Activated T-helper 1 cell treated with anti-CD3 and anti-CD28 coated beads, Interleukin-12 subunit alpha, Interleukin-12 subunit beta, Interleukin-2, Interleukin-4 antibody, amounts not matched to agents 30 ng/mL and 10 ng/mL and 1 ng/mL, durations not matched to agents 14 hours and 24 hours and 36 hours (primary cell): ENCODE measurements at regions not wholly inside any gene's neighbourhood (a gene's known extent, or its start where the extent isn't known, plus 50 kb on each side); places are given as distances from the start of the nearest gene placed in this dataset.

Experiments used
- DNase-seq: peaks from one replicate; pipeline ENCODE4 v3.0.0; 2021; ENCODE audit warnings: low spot score
- H3K27ac Mint-ChIP-seq: one replicate; pipeline ENCODE4 v1.8.0; 2021; ENCODE audit warnings: mild to moderate bottlenecking, mixed read lengths
- H3K27me3 Mint-ChIP-seq: one replicate; pipeline ENCODE4 v1.8.0; 2022; ENCODE audit warnings: mild to moderate bottlenecking, moderate library complexity, mixed read lengths; ENCODE audit not compliant: insufficient read depth
- H3K36me3 Mint-ChIP-seq: one replicate; pipeline ENCODE4 v1.8.0; 2021; ENCODE audit warnings: low read depth, mixed read lengths
- H3K4me1 Mint-ChIP-seq: one replicate; pipeline ENCODE4 v1.8.0; 2021; ENCODE audit warnings: low read depth, mixed read lengths
- H3K4me3 Mint-ChIP-seq: one replicate; pipeline ENCODE4 v1.8.0; 2021; ENCODE audit warnings: mild to moderate bottlenecking, moderate library complexity, mixed read lengths
- H3K9me3 Mint-ChIP-seq: one replicate; pipeline ENCODE4 v1.8.0; 2021; ENCODE audit warnings: mixed read lengths
- intact Hi-C: fragments of 100-400 bp; cut with micrococcal nuclease; formaldehyde crosslinking; loops from one replicate; pipeline ENCODE4 v1.15.1; 2024

DNA sequence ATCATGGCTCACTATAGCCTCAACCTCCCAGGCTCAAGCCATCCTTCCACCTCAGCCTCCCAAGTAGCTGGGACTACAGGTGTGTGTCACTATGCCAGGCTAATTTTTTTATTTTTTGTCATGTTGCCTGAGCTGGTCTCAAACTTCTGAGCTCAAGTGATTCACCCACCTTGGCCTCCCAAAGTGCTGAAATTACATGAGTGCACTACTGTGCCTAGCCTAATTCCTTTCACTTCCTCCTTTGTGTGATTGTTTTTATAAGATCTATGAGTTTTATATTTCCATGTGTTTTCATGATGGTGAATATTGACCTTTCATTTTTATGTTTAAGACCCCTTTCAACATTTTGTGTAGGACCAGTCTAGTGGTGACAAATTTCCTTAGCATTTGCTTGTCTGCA is 55.2 kb upstream of the IL12B start:
- Mint-ChIP-seq H3K4me3 (no peak overlapping the region), H3K4me1 (no peaks in the 10 kb centered on the region), H3K27me3 (peaks cover 37% of the 10 kb centered on the region), H3K9me3 (peaks cover 90% of the 10 kb centered on the region), H3K27ac (no peak overlapping the region), H3K36me3 (peaks cover 23% of the 10 kb centered on the region)
- DNase-seq, result no peak
- intact Hi-C loops, result no loop called here

DNA sequence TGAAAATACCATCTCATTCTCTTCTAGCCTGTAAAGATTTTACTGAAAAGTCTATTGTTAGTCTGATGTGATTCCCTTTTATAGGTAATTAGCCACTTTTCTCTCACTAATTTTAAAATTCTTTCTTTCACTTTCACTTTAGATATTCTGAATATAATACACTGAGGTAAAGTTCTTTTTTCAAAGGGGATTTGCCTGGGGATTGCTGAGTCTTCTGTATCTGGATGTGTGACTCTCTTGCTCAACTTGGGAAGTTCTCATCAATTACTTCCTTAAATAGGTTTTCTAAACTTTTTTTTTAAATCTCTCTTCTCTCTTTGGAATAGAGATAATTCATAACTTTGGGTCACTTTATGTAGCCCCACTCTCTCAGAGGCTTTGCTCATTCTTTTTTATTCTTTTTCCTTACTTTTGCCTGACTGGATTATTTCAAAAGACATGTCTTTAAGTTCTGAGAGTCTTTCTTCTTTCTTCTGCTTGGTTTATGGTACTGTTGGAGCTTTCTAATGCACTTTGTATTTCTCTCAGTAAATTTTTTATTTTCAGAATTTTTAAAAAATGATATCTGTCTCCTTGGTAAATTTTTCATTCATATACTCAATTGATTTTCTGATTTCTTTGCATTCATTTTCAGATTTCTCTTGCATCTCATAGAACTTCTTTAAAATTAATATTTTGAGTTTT is 55.9 kb upstream of the IL12B start:
- intact Hi-C loops, result no loop called here
- no peak for DNase-seq
- Mint-ChIP-seq H3K4me3 (no peak overlapping the region), H3K27ac (no peak overlapping the region), H3K27me3 (peaks cover 42% of the 10 kb centered on the region), H3K9me3 (peaks cover 91% of the 10 kb centered on the region), H3K36me3 (peaks cover 21% of the 10 kb centered on the region), H3K4me1 (no peaks in the 10 kb centered on the region)

DNA sequence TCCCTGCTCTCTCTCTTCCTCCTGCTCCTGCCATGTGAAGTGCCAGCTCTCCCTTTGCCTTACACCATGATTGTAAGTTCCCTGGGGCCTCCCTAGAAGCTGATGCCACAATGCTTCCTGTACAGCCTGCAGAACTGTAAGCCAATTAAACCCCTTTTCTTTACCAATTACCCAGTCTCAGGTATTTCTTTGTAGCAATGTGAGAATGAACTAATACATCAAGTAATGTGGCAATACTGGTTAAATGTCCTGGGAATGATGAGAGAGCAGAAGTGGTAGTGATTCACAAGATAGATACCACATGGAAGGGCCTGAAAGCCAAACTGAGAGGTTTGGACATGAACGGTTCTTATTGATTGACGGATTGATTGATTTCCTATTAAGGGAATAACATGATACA is 62.6 kb upstream of the IL12B start:
- H3K4me1 Mint-ChIP-seq, result peaks cover 6% of the 10 kb centered on the region
- DNase-seq, result no peak
- H3K4me3 Mint-ChIP-seq, result no peak overlapping the region
- no peak overlapping the region for H3K27ac Mint-ChIP-seq
- H3K27me3 Mint-ChIP-seq, result peaks cover 36% of the 10 kb centered on the region
- intact Hi-C loops, result no loop called here
- H3K36me3 Mint-ChIP-seq, result peaks cover 14% of the 10 kb centered on the region
- H3K9me3 Mint-ChIP-seq, result peaks cover 35% of the 10 kb centered on the region

DNA sequence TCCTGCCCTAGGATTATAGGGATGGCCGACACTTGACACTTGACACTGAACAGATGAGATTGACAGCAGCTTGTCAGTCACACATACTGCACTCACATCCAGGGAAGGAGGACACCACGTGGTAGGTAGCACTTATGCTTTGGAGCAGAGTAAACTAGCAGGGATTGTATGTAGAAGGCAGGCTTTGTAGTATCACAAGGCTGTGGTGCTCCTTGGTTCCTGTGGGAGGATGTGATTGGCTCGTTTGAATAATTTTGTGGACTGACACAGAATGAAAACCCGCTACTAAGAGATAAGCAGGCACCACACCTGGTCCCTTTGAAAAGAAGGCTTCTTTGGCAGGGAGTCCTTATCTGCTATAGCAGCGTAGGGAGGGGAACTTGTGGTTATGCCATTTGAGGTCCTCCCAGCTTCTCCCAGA is 63.6 kb upstream of the IL12B start:
- Mint-ChIP-seq H3K9me3 (peaks cover 26% of the 10 kb centered on the region), H3K27ac (no peak overlapping the region), H3K4me1 (peaks cover 6% of the 10 kb centered on the region), H3K4me3 (no peak overlapping the region), H3K27me3 (peaks cover 36% of the 10 kb centered on the region), H3K36me3 (peaks cover 12% of the 10 kb centered on the region)
- no peak for DNase-seq
- intact Hi-C loops, result no loop called here

- no peak overlapping the region for H3K4me3 Mint-ChIP-seq
- H3K27me3 Mint-ChIP-seq, result peaks cover 24% of the 10 kb centered on the region
- H3K27ac Mint-ChIP-seq, result no peak overlapping the region
- peaks cover 10% of the 10 kb centered on the region for H3K36me3 Mint-ChIP-seq
- DNase-seq, result no peak
- peaks cover 13% of the 10 kb centered on the region for H3K9me3 Mint-ChIP-seq
- H3K4me1 Mint-ChIP-seq, result peaks cover 6% of the 10 kb centered on the region
- intact Hi-C loops, result no loop called here
Observed at GRCh38 chr5:159395202-159395601, 64.9 kb upstream of the IL12B start.

DNA sequence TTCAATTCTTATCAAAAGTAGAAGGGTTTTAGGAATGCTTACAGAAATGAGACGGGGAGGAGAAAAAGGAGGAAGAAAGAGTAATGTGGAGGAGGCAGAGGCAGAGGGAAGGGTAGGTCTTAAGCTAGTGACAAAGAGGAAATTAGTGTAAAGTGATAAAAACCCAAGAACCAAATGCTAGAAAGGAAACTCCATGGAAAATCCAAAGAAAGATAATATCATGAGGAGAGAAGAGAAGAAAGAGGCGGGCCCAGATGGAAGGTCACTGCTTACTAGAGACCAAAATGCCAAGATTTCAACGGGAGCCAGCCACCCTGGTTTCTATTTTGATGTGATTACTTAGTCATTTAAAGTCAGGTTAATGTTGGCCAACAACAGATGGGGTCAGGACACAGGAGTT is 68.6 kb upstream of the IL12B start:
- intact Hi-C loops, result no loop called here
- DNase-seq, result no peak
- Mint-ChIP-seq H3K4me3 (no peak overlapping the region), H3K4me1 (peaks cover 11% of the 10 kb centered on the region), H3K27ac (no peak overlapping the region), H3K36me3 (peaks cover 9% of the 10 kb centered on the region), H3K9me3 (no peaks in the 10 kb centered on the region), H3K27me3 (peaks cover 27% of the 10 kb centered on the region)

- Mint-ChIP-seq H3K27ac (no peak overlapping the region), H3K9me3 (no peaks in the 10 kb centered on the region), H3K36me3 (peaks cover 6% of the 10 kb centered on the region), H3K27me3 (peaks cover 40% of the 10 kb centered on the region), H3K4me3 (no peak overlapping the region), H3K4me1 (peaks cover 11% of the 10 kb centered on the region)
- DNase-seq, result no peak
- intact Hi-C loops, result no loop called here
Observed at GRCh38 chr5:159400476-159400875, 70.2 kb upstream of the IL12B start.

DNA sequence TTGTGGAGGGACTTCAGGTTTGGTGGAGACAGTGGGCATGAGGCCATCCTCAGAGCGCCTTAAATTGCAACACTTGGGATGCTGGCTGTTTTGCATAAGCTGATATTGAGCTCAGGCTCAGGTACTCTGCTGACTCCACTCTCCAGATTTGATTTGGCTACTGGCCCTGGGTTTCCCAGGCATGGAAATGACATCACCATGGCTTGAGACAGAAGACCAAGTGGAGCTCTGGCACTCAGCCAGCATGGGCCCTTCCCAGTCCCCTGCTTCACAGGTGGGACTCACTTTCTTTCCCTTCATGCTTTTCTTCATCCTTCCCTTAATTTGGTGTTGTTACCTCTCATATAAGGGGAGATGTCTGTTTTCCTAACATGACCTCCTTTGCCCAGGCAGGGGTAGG is 72.0 kb upstream of the IL12B start:
- peaks cover 11% of the 10 kb centered on the region for H3K4me1 Mint-ChIP-seq
- H3K27ac Mint-ChIP-seq, result no peak overlapping the region

GRCh38 chr5:159402856-159403255 is 72.6 kb upstream of the IL12B start:
- Mint-ChIP-seq H3K4me3 (no peak overlapping the region), H3K9me3 (no peaks in the 10 kb centered on the region), H3K27ac (no peak overlapping the region), H3K4me1 (peaks cover 11% of the 10 kb centered on the region), H3K36me3 (peaks cover 9% of the 10 kb centered on the region), H3K27me3 (peaks cover 51% of the 10 kb centered on the region)
- DNase-seq, result no peak
- intact Hi-C loops, result no loop called here

More for the DNA sequence above, 72.0 kb upstream of the IL12B start:
- H3K27me3 Mint-ChIP-seq, result peaks cover 49% of the 10 kb centered on the region
- H3K36me3 Mint-ChIP-seq, result peaks cover 9% of the 10 kb centered on the region
- no peaks in the 10 kb centered on the region for H3K9me3 Mint-ChIP-seq
- DNase-seq, result no peak
- intact Hi-C loops, result no loop called here
- H3K4me3 Mint-ChIP-seq, result no peak overlapping the region

DNA sequence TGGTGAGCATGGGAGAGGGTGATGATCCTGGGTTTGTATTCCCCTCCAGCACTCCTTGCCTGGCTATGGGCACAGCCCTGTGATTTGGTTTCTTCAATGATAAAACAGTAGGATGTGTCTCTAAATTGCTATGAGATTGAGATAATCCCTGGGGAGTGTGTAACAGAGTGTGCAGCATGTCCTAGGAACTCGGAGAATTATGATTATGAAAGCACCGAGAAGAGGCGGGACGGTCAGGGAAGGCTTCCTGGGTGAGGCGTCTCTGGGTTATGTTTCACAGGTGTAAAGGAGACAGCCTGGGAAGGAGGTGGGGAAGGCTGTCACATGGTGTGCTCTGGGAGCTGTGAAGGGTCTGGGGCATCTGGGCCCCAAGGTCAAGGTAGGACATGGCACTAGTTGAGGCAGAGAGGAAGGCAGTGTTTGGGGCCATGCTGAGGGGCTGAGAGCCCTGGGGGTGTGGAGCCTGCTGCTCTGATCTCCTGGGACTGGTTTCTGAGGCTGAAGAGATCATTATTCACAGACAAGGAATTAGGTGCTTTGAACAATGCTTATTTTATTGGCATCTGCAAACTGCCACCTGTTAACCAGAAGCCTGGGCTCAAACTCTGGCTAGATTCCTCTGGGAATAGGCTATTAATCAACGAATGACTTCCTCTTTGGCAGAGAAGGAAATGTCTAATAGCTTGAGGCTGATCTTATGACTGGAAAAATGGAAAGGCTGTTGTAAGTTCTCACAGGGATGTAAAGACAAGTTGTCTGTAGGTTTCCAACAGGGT is 73.8 kb upstream of the IL12B start:
- Mint-ChIP-seq H3K27ac (no peak overlapping the region), H3K9me3 (peaks cover 7% of the 10 kb centered on the region), H3K36me3 (peaks cover 8% of the 10 kb centered on the region), H3K4me1 (peaks cover 20% of the 10 kb centered on the region), H3K4me3 (no peak overlapping the region), H3K27me3 (peaks cover 54% of the 10 kb centered on the region)
- no peak for DNase-seq
- intact Hi-C loops, result no loop called here

GRCh38 chr5:159405611-159406031 is 75.3 kb upstream of the IL12B start:
- intact Hi-C loops, result loop anchor here (5.0 kb wide), 1 partner anchor 248 kb away; no protein-coding TSS in a partner anchor
- Mint-ChIP-seq H3K27me3 (peaks cover 54% of the 10 kb centered on the region), H3K4me1 (peaks cover 35% of the 10 kb centered on the region), H3K36me3 (peaks cover 8% of the 10 kb centered on the region), H3K27ac (no peak overlapping the region), H3K4me3 (no peak overlapping the region), H3K9me3 (peaks cover 7% of the 10 kb centered on the region)
- DNase-seq, result no peak

DNA sequence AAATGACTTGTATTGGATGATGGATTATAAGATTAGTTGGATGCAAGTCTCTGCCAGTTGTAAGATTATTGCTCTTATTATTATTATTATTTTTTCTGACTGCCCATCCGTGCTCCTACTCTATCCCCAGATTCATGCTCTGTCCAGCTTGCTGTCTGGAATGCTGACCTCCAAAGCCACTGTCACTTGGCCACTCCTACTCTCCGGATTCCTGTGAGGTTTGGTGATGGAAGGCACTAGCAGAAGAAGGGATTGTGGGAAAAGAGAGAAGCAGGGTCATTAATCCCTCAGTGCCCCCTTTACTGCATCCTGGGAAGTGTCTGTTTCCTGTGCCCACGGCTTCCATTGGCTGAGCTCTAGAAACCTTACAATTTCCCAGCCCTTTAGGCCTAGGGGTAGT is 76.3 kb upstream of the IL12B start:
- Mint-ChIP-seq H3K27ac (no peak overlapping the region), H3K27me3 (peaks cover 53% of the 10 kb centered on the region), H3K36me3 (peaks cover 7% of the 10 kb centered on the region), H3K9me3 (peaks cover 12% of the 10 kb centered on the region), H3K4me3 (no peak overlapping the region), H3K4me1 (peaks cover 45% of the 10 kb centered on the region)
- DNase-seq, result no peak
- intact Hi-C loops, result loop anchor here (5.0 kb wide), 1 partner anchor 249 kb away; no protein-coding TSS in a partner anchor

DNA sequence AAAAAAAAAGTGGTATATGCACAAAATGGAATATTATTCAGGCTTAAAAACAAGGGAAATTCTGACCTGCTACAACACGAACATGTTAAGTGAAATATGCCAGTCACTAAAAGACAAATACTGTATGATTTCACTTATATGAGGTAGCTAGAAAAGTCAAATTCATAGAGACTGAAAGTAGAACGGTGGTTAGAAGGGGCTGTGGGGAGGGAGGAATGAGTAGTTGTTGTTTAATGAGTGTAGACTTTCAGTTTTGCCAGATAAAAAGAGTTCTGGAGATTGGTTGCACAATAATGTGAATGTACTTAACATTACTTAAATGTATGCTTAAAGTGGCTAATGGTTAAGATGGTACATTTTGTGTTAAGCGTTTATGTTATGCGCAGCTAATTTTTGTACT is 79.5 kb upstream of the IL12B start:
- H3K4me3 Mint-ChIP-seq, result no peak overlapping the region
- intact Hi-C loops, result loop anchor here (1.0 to 5.0 kb wide), 6 partner anchors 229 to 708 kb away; partner anchors contain the start of gene PWWP2A
- peaks cover 28% of the 10 kb centered on the region for H3K27me3 Mint-ChIP-seq
- peaks cover 63% of the 10 kb centered on the region for H3K4me1 Mint-ChIP-seq
- H3K36me3 Mint-ChIP-seq, result peaks cover 9% of the 10 kb centered on the region
- H3K9me3 Mint-ChIP-seq, result peaks cover 12% of the 10 kb centered on the region
- peak; percentile 44 for DNase-seq
- peak overlapping the region; percentile 20 for H3K27ac Mint-ChIP-seq
